PC-9 (cell line): ENCODE measurements at regions not wholly inside any gene's neighbourhood (a gene's known extent, or its start where the extent isn't known, plus 50 kb on each side); places are given as distances from the start of the nearest gene placed in this dataset.

Source experiments
- BruUV-seq: library from RNA; stranded (reverse); fragments of 400-500 nt; replicated peaks from 2 replicates; lab custom pipeline; 2021; lab: Mats Ljungman, UMichigan
- CTCF ChIA-PET: fragments of 300-600 bp; sonication (Branson Sonifier 250); formaldehyde crosslinking; loops from one replicate; lab custom pipeline; 2022; ENCODE audit warnings: antibody characterized with exemption; lab: Charles Lee
- POLR2A ChIA-PET: fragments of 300-600 bp; sonication (Branson Sonifier 250); formaldehyde crosslinking; loops from one replicate; lab custom pipeline; 2022; ENCODE audit warnings: antibody characterized with exemption; ENCODE audit not compliant: unreplicated experiment; lab: Charles Lee
- DNase-seq, 2 experiments: peaks; one replicate each; pipeline versions ENCODE4 v3.0.0 to v3.0.0-alpha.2; 2015 to 2022; ENCODE audit warnings: mixed read lengths in 1 of 2
- H2AFZ ChIP-seq: fragments of 200-600 bp; sonication (generic); 2 replicates; pipeline ENCODE4 v1.8.1; 2017; ENCODE audit warnings: antibody characterized with exemption
- H3F3A ChIP-seq: fragments of 200-600 bp; sonication (generic); 2 replicates; pipeline ENCODE4 v1.8.1; 2017; ENCODE audit warnings: antibody characterized with exemption, mild to moderate bottlenecking, low read depth; ENCODE audit not compliant: insufficient read depth
- H3K27ac ChIP-seq: fragments of 200-600 bp; sonication (generic); 2 replicates; pipeline ENCODE4 v1.6.1; 2016; ENCODE audit warnings: mixed run types
- H3K27me3 ChIP-seq: fragments of 200-600 bp; sonication (generic); 2 replicates; pipeline ENCODE4 v1.6.1; 2016; ENCODE audit warnings: low read depth, mixed run types; ENCODE audit not compliant: insufficient read depth
- H3K36me3 ChIP-seq: fragments of 200-600 bp; sonication (generic); 2 replicates; pipeline ENCODE4 v1.6.1; 2016; ENCODE audit warnings: low read depth, mixed run types
- H3K4me1 ChIP-seq: fragments of 200-600 bp; sonication (generic); replicated peaks from 2 replicates; pipeline ENCODE4 v1.6.1; 2016; ENCODE audit warnings: mixed run types; ENCODE audit not compliant: insufficient read depth
- H3K4me2 ChIP-seq: fragments of 200-600 bp; sonication (generic); 2 replicates; pipeline ENCODE4 v1.6.1; 2017; ENCODE audit warnings: mixed run types
- H3K4me3 ChIP-seq: fragments of 200-600 bp; sonication (generic); 2 replicates; pipeline ENCODE4 v1.6.1; 2016; ENCODE audit warnings: mixed run types
- H3K79me2 ChIP-seq: fragments of 200-600 bp; sonication (generic); 2 replicates; pipeline ENCODE4 v1.6.1; 2017; ENCODE audit warnings: low read depth, mixed run types
- H3K9me2 ChIP-seq: fragments of 200-600 bp; sonication (generic); 2 replicates; pipeline ENCODE4 v1.8.1; 2017; ENCODE audit warnings: mild to moderate bottlenecking; ENCODE audit not compliant: insufficient read depth
- H3K9me3 ChIP-seq: fragments of 200-600 bp; sonication (generic); 2 replicates; pipeline ENCODE4 v1.8.1; 2016; ENCODE audit warnings: low read depth; ENCODE audit not compliant: insufficient read depth
- H4K20me1 ChIP-seq: fragments of 200-600 bp; sonication (generic); 2 replicates; pipeline ENCODE4 v1.8.1; 2017; ENCODE audit not compliant: insufficient read depth
- EZH2 ChIP-seq: fragments of 200-600 bp; sonication (generic); IDR thresholded peaks from 2 replicates; pipeline ENCODE4 v1.8.0; 2017; ENCODE audit warnings: antibody characterized with exemption, low read depth
- intact Hi-C: fragments of 100-400 bp; cut with micrococcal nuclease; formaldehyde crosslinking; loops from one replicate; pipeline ENCODE4 v1.10.0; 2022; ENCODE audit not compliant: unreplicated experiment
- TF ChIP-seq, protein P1 (sequence below): fragments of 200-600 bp; sonication (generic); conservative IDR thresholded peaks from 2 replicates; pipeline ENCODE4 v1.6.1; 2017; ENCODE audit warnings: mixed run types, antibody characterized with exemption, mild to moderate bottlenecking, moderate library complexity

DNA sequence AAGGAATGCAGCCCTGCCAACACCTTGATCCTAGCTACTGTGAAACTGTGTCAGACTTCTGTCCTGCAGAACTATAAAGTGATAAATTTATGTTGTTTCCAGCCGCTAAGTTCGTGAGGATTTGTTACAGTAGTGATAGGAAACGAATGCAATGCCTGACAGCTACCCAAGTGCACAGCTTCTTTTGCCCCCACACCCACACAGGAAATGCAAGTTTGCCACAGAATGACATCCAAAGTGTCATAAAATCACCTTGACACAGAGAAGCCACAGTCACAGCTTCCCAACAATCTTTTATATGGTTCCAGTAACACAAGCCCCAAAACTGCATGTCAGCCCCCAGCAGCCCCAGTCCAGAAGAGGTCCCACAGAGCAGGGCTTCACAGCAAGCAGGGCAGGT is 216.9 kb upstream of the S100G start:
- CTCF ChIA-PET = no interaction called here
- Histone ChIP-seq H4K20me1 (no peaks in the 10 kb centered on the region), H3K9me2 (no peaks in the 10 kb centered on the region), H3K79me2 (no peaks in the 10 kb centered on the region), H3K36me3 (no peaks in the 10 kb centered on the region), H3K4me2 (no peak overlapping the region), H3K4me3 (no peak overlapping the region), H3K4me1 (no peaks in the 10 kb centered on the region), H3F3A (no peaks in the 10 kb centered on the region), H2AFZ (no peak overlapping the region), H3K27me3 (no peaks in the 10 kb centered on the region), H3K27ac (no peak overlapping the region), H3K9me3 (no peaks in the 10 kb centered on the region)
- TF ChIP-seq EZH2 = no peak
- TF ChIP-seq, protein P1, sequence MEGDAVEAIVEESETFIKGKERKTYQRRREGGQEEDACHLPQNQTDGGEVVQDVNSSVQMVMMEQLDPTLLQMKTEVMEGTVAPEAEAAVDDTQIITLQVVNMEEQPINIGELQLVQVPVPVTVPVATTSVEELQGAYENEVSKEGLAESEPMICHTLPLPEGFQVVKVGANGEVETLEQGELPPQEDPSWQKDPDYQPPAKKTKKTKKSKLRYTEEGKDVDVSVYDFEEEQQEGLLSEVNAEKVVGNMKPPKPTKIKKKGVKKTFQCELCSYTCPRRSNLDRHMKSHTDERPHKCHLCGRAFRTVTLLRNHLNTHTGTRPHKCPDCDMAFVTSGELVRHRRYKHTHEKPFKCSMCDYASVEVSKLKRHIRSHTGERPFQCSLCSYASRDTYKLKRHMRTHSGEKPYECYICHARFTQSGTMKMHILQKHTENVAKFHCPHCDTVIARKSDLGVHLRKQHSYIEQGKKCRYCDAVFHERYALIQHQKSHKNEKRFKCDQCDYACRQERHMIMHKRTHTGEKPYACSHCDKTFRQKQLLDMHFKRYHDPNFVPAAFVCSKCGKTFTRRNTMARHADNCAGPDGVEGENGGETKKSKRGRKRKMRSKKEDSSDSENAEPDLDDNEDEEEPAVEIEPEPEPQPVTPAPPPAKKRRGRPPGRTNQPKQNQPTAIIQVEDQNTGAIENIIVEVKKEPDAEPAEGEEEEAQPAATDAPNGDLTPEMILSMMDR = no peak
- intact Hi-C loops = no loop called here
- POLR2A ChIA-PET = no interaction called here
- no TSS peak for BruUV-seq
- no peak for DNase-seq

DNA sequence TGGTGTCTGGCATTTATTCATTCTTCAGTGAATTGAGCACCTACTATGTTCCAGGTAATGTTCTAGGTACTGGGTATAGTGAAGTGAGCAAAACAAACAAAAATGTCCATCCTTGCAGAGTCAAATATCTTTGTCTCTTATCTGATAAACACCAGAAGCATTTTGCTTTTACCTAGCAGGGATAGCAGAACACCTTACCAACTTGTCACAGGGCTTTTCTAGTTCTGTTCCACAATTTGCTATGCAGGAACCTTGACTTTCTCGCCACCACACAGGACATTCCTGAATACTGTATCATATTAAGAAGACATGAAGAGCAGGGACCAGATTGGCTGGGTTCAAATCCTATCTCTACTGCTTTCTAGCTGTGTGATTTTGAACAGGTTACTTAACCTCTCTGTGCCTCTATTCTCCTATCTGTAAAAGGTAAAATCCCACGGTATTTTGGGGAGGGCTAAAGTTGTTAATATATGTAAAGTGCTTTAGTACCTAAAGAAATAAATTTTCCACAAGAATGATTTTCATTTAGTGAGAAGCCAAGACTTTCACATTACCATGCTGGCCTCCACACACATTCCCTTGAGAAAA is 214.5 kb upstream of the S100G start:
- no peaks in the 10 kb centered on the region for H3K4me1 ChIP-seq
- H3K79me2 ChIP-seq = no peaks in the 10 kb centered on the region
- no peaks in the 10 kb centered on the region for H3F3A ChIP-seq
- DNase-seq = no peak
- intact Hi-C loops = loop anchor here (5.0 kb wide), 1 partner anchor 503 kb away; no protein-coding TSS in a partner anchor
- no peak overlapping the region for H3K27ac ChIP-seq
- CTCF ChIA-PET = no interaction called here
- no peaks in the 10 kb centered on the region for H3K9me2 ChIP-seq
- H2AFZ ChIP-seq = no peak overlapping the region
- POLR2A ChIA-PET = no interaction called here
- no peaks in the 10 kb centered on the region for H3K27me3 ChIP-seq
- H3K4me3 ChIP-seq = no peak overlapping the region
- no TSS peak for BruUV-seq
- no peaks in the 10 kb centered on the region for H3K36me3 ChIP-seq
- no peak overlapping the region for H3K4me2 ChIP-seq
- no peaks in the 10 kb centered on the region for H4K20me1 ChIP-seq
- no peaks in the 10 kb centered on the region for H3K9me3 ChIP-seq
- TF ChIP-seq, protein P1 = no peak
- no peak for TF ChIP-seq EZH2

DNA sequence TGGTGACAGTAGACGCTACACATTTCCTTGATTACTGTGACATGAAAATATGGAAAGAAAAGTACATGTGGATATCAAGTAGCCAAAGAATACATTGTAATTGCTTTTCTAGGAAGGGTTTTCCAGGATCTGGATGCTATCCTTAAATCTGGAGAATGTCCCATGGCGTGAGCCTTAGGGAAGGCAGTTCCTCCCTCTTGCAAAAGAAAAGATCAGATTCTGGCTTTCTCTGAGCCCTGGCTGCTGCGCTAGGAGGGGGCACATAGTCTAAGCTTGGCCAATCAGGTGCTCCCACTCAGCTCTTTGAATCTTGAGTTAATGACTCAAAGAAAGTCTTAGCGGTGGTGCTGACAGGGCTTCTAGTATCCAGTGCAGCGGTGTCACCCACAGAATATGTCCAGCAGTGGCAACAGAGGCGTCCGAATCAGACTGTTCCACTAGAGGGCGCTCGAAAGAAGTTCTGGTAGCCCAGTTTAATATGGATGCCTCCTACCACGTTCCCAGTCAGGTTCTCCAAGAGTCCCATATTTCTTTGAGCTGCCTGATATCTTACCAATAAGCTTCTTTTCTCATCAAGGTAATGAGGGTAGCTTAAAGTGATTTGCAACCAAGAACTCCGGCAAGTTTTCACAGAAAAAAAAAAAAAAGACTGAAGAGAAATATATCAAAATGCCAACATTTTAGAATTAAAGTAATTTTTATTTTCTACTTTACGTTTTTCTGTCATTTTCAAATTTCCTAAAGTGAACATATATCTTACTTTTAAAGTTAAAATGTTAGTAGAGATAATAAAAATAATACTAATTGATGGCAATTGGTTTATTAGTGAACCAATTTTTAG is 213.4 kb upstream of the S100G start:
- ChIA-PET CTCF (interaction anchor here (0.6 to 1.4 kb wide), 3 partner anchors 9 to 508 kb away, joined by 3 to 4 read pairs (median 3); no protein-coding TSS in a partner anchor), POLR2A (no interaction called here)
- no peak for TF ChIP-seq EZH2
- TF ChIP-seq, protein P1 = peak; percentile 75
- Histone ChIP-seq H3K4me1 (no peaks in the 10 kb centered on the region), H4K20me1 (no peaks in the 10 kb centered on the region), H3K27ac (no peak overlapping the region), H3K9me3 (no peaks in the 10 kb centered on the region), H3K27me3 (no peaks in the 10 kb centered on the region), H3K4me2 (no peak overlapping the region), H3K79me2 (no peaks in the 10 kb centered on the region), H2AFZ (no peak overlapping the region), H3F3A (no peaks in the 10 kb centered on the region), H3K36me3 (no peaks in the 10 kb centered on the region), H3K9me2 (no peaks in the 10 kb centered on the region), H3K4me3 (no peak overlapping the region)
- intact Hi-C loops = loop anchor here (2.0 to 5.0 kb wide), 3 partner anchors 230 to 504 kb away; partner anchors contain the start of gene GRPR
- no TSS peak for BruUV-seq
- peak; percentile 42 to 60 for DNase-seq
